ENCODE measurements at regions not wholly inside any gene's neighbourhood (a gene's known extent, or its start where the extent isn't known, plus 50 kb on each side); places are given as distances from the start of the nearest gene placed in this dataset.
"Not testable (repeated sequence)": the region's sequence is repeated elsewhere in the genome, so short reads cannot be mapped to it uniquely, and the experiment has no call there.

GRCh38 chr6:30819297-30819917, 64.9 kb upstream of the DDR1 start:
- H3K4me1 Mint-ChIP-seq (ENCODE audit: unreplicated experiment): peaks cover 58% of the 10 kb centered on the region
- H3K36me3 Mint-ChIP-seq (ENCODE audit: unreplicated experiment): no peaks in the 10 kb centered on the region
- H3K4me3 Mint-ChIP-seq (ENCODE audit: unreplicated experiment): no peak overlapping the region
- DNase-seq (ENCODE audit: extremely low spot score, unreplicated experiment): no peak
- no peaks in the 10 kb centered on the region for H3K27me3 Mint-ChIP-seq (ENCODE audit: unreplicated experiment)
- peak overlapping the region; percentile 92 for H3K27ac Mint-ChIP-seq (ENCODE audit: unreplicated experiment)
- no peaks in the 10 kb centered on the region for H3K9me3 Mint-ChIP-seq (ENCODE audit: unreplicated experiment)
- no peak for TF ChIP-seq CTCF (IDR thresholded peaks at IDR 0.05)

GRCh38 chr6:30818391-30818841, 65.9 kb upstream of the DDR1 start:
- peak overlapping the region; percentile 92 for H3K27ac Mint-ChIP-seq (ENCODE audit: unreplicated experiment)
- H3K36me3 Mint-ChIP-seq (ENCODE audit: unreplicated experiment): no peaks in the 10 kb centered on the region
- peaks cover 64% of the 10 kb centered on the region for H3K4me1 Mint-ChIP-seq (ENCODE audit: unreplicated experiment)
- no peak for TF ChIP-seq CTCF (IDR thresholded peaks at IDR 0.05)
- no peaks in the 10 kb centered on the region for H3K27me3 Mint-ChIP-seq (ENCODE audit: unreplicated experiment)
- no peak overlapping the region for H3K4me3 Mint-ChIP-seq (ENCODE audit: unreplicated experiment)
- no peak for DNase-seq (ENCODE audit: extremely low spot score, unreplicated experiment)
- H3K9me3 Mint-ChIP-seq (ENCODE audit: unreplicated experiment): no peaks in the 10 kb centered on the region

GRCh38 chr6:30816791-30817739, 67.3 kb upstream of the DDR1 start:
- Mint-ChIP-seq H3K4me1 (ENCODE audit: unreplicated experiment) (peaks cover 59% of the 10 kb centered on the region), H3K36me3 (ENCODE audit: unreplicated experiment) (no peaks in the 10 kb centered on the region), H3K27me3 (ENCODE audit: unreplicated experiment) (no peaks in the 10 kb centered on the region), H3K4me3 (ENCODE audit: unreplicated experiment) (no peak overlapping the region), H3K27ac (ENCODE audit: unreplicated experiment) (peak overlapping the region; percentile 92), H3K9me3 (ENCODE audit: unreplicated experiment) (no peaks in the 10 kb centered on the region)
- DNase-seq (ENCODE audit: extremely low spot score, unreplicated experiment): no peak
- TF ChIP-seq CTCF (IDR thresholded peaks at IDR 0.05): no peak

- peaks cover 51% of the 10 kb centered on the region for H3K4me1 Mint-ChIP-seq (ENCODE audit: unreplicated experiment)
- not testable (repeated sequence) for H3K27ac Mint-ChIP-seq (ENCODE audit: unreplicated experiment)
Measured at GRCh38 chr6:30816296-30816695, 68.0 kb upstream of the DDR1 start.

DNA sequence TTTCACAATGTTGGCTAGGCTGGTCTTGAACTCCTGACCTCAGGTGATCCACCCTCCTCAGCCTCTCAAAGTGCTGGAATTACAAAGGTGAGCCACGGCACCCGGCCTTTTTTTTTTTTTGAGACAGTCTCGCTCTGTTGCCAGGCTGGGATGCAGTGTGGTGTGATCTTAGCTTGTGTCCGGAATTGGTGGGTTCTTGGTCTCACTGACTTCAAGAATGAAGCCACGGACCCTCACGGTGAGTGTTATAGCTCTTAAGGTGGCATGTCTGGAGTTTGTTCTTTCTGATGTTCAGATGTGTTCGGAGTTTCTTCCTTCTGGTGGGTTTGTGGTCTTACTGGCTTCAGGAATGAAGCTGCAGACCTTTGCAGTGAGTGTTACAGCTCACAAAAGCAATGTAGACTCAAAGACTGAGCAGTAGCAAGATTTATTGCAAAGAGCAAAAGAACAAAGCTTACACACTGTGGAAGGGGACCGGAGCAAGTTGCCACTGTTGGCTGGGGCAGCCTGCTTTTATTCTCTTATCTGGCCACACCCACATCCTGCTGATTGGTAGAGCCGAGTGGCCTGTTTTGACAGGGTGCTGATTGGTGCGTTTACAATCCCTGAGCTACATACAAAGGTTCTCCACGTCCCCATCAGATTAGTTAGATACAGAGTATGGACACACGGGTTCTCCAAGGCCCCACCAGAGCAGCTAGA, 69.1 kb upstream of the DDR1 start:
- Mint-ChIP-seq H3K4me1 (ENCODE audit: unreplicated experiment) (peaks cover 44% of the 10 kb centered on the region), H3K27ac (ENCODE audit: unreplicated experiment) (peak overlapping the region; percentile 70)
- H3K36me3 Mint-ChIP-seq (ENCODE audit: unreplicated experiment); H3K4me3 Mint-ChIP-seq (ENCODE audit: unreplicated experiment); DNase-seq (ENCODE audit: extremely low spot score, unreplicated experiment); H3K27me3 Mint-ChIP-seq (ENCODE audit: unreplicated experiment); H3K9me3 Mint-ChIP-seq (ENCODE audit: unreplicated experiment): not testable (repeated sequence)

More at GRCh38 chr6:30816296-30816695, 68.0 kb upstream of the DDR1 start:
- H3K4me3 Mint-ChIP-seq (ENCODE audit: unreplicated experiment); H3K9me3 Mint-ChIP-seq (ENCODE audit: unreplicated experiment); DNase-seq (ENCODE audit: extremely low spot score, unreplicated experiment); H3K36me3 Mint-ChIP-seq (ENCODE audit: unreplicated experiment); H3K27me3 Mint-ChIP-seq (ENCODE audit: unreplicated experiment): not testable (repeated sequence)
